ENCODE measurements at regions not wholly inside any gene's neighbourhood (a gene's known extent, or its start where the extent isn't known, plus 50 kb on each side); places are given as distances from the start of the nearest gene placed in this dataset.

- no peak for DNase-seq
- H3K27me3 ChIP-seq (replicated peaks in 1 of 7) = no peaks in the 10 kb centered on the region
- H3K4me3 ChIP-seq = no peak overlapping the region
- H3K36me3 ChIP-seq = no peaks in the 10 kb centered on the region
- H3K27ac ChIP-seq = peak overlapping the region in 5 of 8 donors; percentile 22 to 38 (median 34)
- peaks cover 7 to 52% (median 37%) of the 10 kb centered on the region in 6 donors for H3K4me1 ChIP-seq
- intact Hi-C loops (cut with DNase I; ENCODE audit: low total_unique reads) = no loop called here
- 78 to 90% (median 87%) methylated on average over 3 of the region's 3 CpGs for WGBS, 5 donors
- H3K9me3 ChIP-seq = no peaks in the 10 kb centered on the region
- no peak for TF ChIP-seq POLR2AphosphoS5 (IDR thresholded peaks at IDR 0.05)
- no peak for TF ChIP-seq CTCF (IDR thresholded peaks at IDR 0.05 in 8 of 11, conservative IDR thresholded peaks at IDR 0.05 in 3 of 11)
- TF ChIP-seq POLR2A (IDR thresholded peaks at IDR 0.05) = no peak
These were observed 223.6 kb upstream of the JUN start for GRCh38 chr1:59007429-59007819.

- Histone ChIP-seq H3K4me3 (no peak overlapping the region), H3K27ac (peak overlapping the region in 5 of 8 donors; percentile 22 to 55 (median 38)), H3K36me3 (no peaks in the 10 kb centered on the region), H3K27me3 (replicated peaks in 1 of 7) (no peaks in the 10 kb centered on the region), H3K9me3 (no peaks in the 10 kb centered on the region), H3K4me1 (peaks cover 7 to 58% (median 42%) of the 10 kb centered on the region in 6 donors)
- TF ChIP-seq CTCF (IDR thresholded peaks at IDR 0.05 in 8 of 11, conservative IDR thresholded peaks at IDR 0.05 in 3 of 11) = no peak
- DNase-seq = no peak
- 34 to 47% (median 39%) methylated on average over 8 of the region's 8 CpGs for WGBS, 5 donors
- intact Hi-C loops (cut with DNase I; ENCODE audit: low total_unique reads) = no loop called here
These were observed 224.2 kb upstream of the JUN start for GRCh38 chr1:59007820-59008598.

- peaks cover 10 to 65% (median 50%) of the 10 kb centered on the region in 6 donors for H3K4me1 ChIP-seq
- no peaks in the 10 kb centered on the region for H3K36me3 ChIP-seq
- H3K4me3 ChIP-seq = no peak overlapping the region
- no peak for DNase-seq
- no peaks in the 10 kb centered on the region for H3K9me3 ChIP-seq
- H3K27me3 ChIP-seq (replicated peaks in 1 of 7) = no peaks in the 10 kb centered on the region
- H3K27ac ChIP-seq = peak overlapping the region in 4 of 8 donors; percentile 22 to 55 (median 44)
- intact Hi-C loops (cut with DNase I; ENCODE audit: low total_unique reads) = no loop called here
- 79 to 92% (median 91%) methylated on average over 7 to 8 of the region's 8 CpGs for WGBS, 5 donors
- TF ChIP-seq CTCF (IDR thresholded peaks at IDR 0.05 in 8 of 11, conservative IDR thresholded peaks at IDR 0.05 in 3 of 11) (no peak), POLR2A (IDR thresholded peaks at IDR 0.05) (no peak), POLR2AphosphoS5 (IDR thresholded peaks at IDR 0.05) (no peak)
These were observed 224.9 kb upstream of the JUN start for GRCh38 chr1:59008599-59009347.

- Histone ChIP-seq H3K27me3 (replicated peaks in 1 of 7) (no peaks in the 10 kb centered on the region), H3K4me3 (no peak overlapping the region), H3K9me3 (no peaks in the 10 kb centered on the region), H3K36me3 (no peaks in the 10 kb centered on the region), H3K27ac (no peak overlapping the region), H3K4me1 (peaks cover 12 to 54% (median 40%) of the 10 kb centered on the region in 6 donors)
- no peak for TF ChIP-seq POLR2A (IDR thresholded peaks at IDR 0.05)
- no peak for TF ChIP-seq CTCF (IDR thresholded peaks at IDR 0.05 in 8 of 11, conservative IDR thresholded peaks at IDR 0.05 in 3 of 11)
- TF ChIP-seq POLR2AphosphoS5 (IDR thresholded peaks at IDR 0.05) = no peak
- DNase-seq = no peak
- intact Hi-C loops (cut with DNase I; ENCODE audit: low total_unique reads) = no loop called here
- 80 to 91% (median 82%) methylated on average over 3 of the region's 3 CpGs for WGBS, 5 donors
These were observed 227.8 kb upstream of the JUN start for GRCh38 chr1:59011663-59012062.

Measured in spleen (tissue), 11 donors.